ENCODE measurements at regions not wholly inside any gene's neighbourhood (a gene's known extent, or its start where the extent isn't known, plus 50 kb on each side); places are given as distances from the start of the nearest gene placed in this dataset.

GRCh38 chr4:31807036-31807435 is 1086.9 kb downstream of the PCDH7 start:
- TF ChIP-seq TAF1 (IDR thresholded peaks at IDR 0.05; ENCODE audit: borderline replicate concordance, low read depth, low read length), result no peak
- TF ChIP-seq POLR2AphosphoS5 (IDR thresholded peaks at IDR 0.05; ENCODE audit: low read depth, low read length), result no peak
